Smooth muscle cell (in vitro differentiated cells): ENCODE measurements at regions not wholly inside any gene's neighbourhood (a gene's known extent, or its start where the extent isn't known, plus 50 kb on each side); places are given as distances from the start of the nearest gene placed in this dataset.

Experiments used
- DNase-seq: peaks from one replicate; lab custom pipeline; 2025; ENCODE audit not compliant: unreplicated experiment; lab: John Stamatoyannopoulos, UW
- H2AFZ ChIP-seq: fragments of 200-600 bp; sonication (generic); 2 replicates; pipeline ENCODE4 v1.6.0; 2016; ENCODE audit warnings: antibody characterized with exemption, low read depth, mild to moderate bottlenecking
- H3F3A ChIP-seq: fragments of 200-600 bp; sonication (generic); 2 replicates; pipeline ENCODE4 v1.6.0; 2017; ENCODE audit warnings: antibody characterized with exemption, low read depth
- H3K27ac ChIP-seq: fragments of 200-600 bp; sonication (generic); 2 replicates; pipeline ENCODE4 v1.5.1; 2016; ENCODE audit warnings: low read depth, mild to moderate bottlenecking
- H3K27me3 ChIP-seq: fragments of 200-600 bp; sonication (generic); 2 replicates; pipeline ENCODE4 v1.6.1; 2016; ENCODE audit warnings: low read depth, mild to moderate bottlenecking
- H3K36me3 ChIP-seq: fragments of 200-600 bp; sonication (generic); 2 replicates; pipeline ENCODE4 v1.5.1; 2016; ENCODE audit warnings: low read depth
- H3K4me1 ChIP-seq: fragments of 200-600 bp; sonication (generic); 2 replicates; pipeline ENCODE4 v1.5.1; 2016; ENCODE audit warnings: low read depth
- H3K4me2 ChIP-seq: fragments of 200-600 bp; sonication (generic); 2 replicates; pipeline ENCODE4 v1.6.0; 2016; ENCODE audit warnings: mild to moderate bottlenecking
- H3K4me3 ChIP-seq: fragments of 200-600 bp; sonication (generic); 2 replicates; pipeline ENCODE4 v1.5.1; 2016; ENCODE audit warnings: mild to moderate bottlenecking
- H3K79me2 ChIP-seq: fragments of 200-600 bp; sonication (generic); 2 replicates; pipeline ENCODE4 v1.6.0; 2016; ENCODE audit warnings: low read depth, mild to moderate bottlenecking
- H3K9ac ChIP-seq: fragments of 200-600 bp; sonication (generic); 2 replicates; pipeline ENCODE4 v1.6.0; 2016; ENCODE audit warnings: low read depth
- H3K9me3 ChIP-seq: fragments of 200-600 bp; sonication (generic); replicated peaks from 2 replicates; pipeline ENCODE4 v1.5.1; 2016; ENCODE audit warnings: low read depth
- H4K20me1 ChIP-seq: fragments of 200-600 bp; sonication (generic); 2 replicates; pipeline ENCODE4 v1.6.0; 2016; ENCODE audit warnings: low read depth
- CTCF ChIP-seq: fragments of 200-600 bp; sonication (generic); IDR thresholded peaks from 2 replicates; pipeline ENCODE4 v1.5.1; 2017; ENCODE audit warnings: borderline replicate concordance, mild to moderate bottlenecking, antibody characterized with exemption; ENCODE audit not compliant: insufficient read depth, poor library complexity, severe bottlenecking
- WGBS: methylation state at CpG from one replicate; pipeline ENCODE4 v1.1.7; 2016; ENCODE audit warnings: low lambda C conversion rate; 5-methylcytosine and 5-hydroxymethylcytosine counted together

- H2AFZ ChIP-seq, result no peak overlapping the region
- H4K20me1 ChIP-seq, result no peaks in the 10 kb centered on the region
- no peak overlapping the region for H3K9ac ChIP-seq
- no peaks in the 10 kb centered on the region for H3K79me2 ChIP-seq
- WGBS, result 93% methylated on average over 1 of the region's 1 CpG
- TF ChIP-seq CTCF, result no peak
- H3K4me3 ChIP-seq, result no peak overlapping the region
- H3K4me2 ChIP-seq, result no peak overlapping the region
- no peak for DNase-seq
- H3K4me1 ChIP-seq, result no peaks in the 10 kb centered on the region
- no peaks in the 10 kb centered on the region for H3F3A ChIP-seq
- no peaks in the 10 kb centered on the region for H3K36me3 ChIP-seq
- peaks cover 22% of the 10 kb centered on the region for H3K27me3 ChIP-seq
- no peaks in the 10 kb centered on the region for H3K9me3 ChIP-seq
- no peak overlapping the region for H3K27ac ChIP-seq
These were observed 175.8 kb upstream of the PDE5A start for GRCh38 chr4:119804404-119804803.

- WGBS, result 92% methylated on average over 2 of the region's 2 CpGs
- Histone ChIP-seq H2AFZ (no peak overlapping the region), H3K27ac (no peak overlapping the region), H3K4me1 (no peaks in the 10 kb centered on the region), H4K20me1 (no peaks in the 10 kb centered on the region), H3K9ac (no peak overlapping the region), H3K36me3 (no peaks in the 10 kb centered on the region), H3K4me2 (no peak overlapping the region), H3K79me2 (no peaks in the 10 kb centered on the region), H3K4me3 (no peak overlapping the region), H3K9me3 (no peaks in the 10 kb centered on the region), H3F3A (no peaks in the 10 kb centered on the region), H3K27me3 (peaks cover 20% of the 10 kb centered on the region)
- TF ChIP-seq CTCF, result no peak
- no peak for DNase-seq
These were observed 168.8 kb upstream of the PDE5A start for GRCh38 chr4:119797238-119797894.

GRCh38 chr4:119795986-119796578 is 167.5 kb upstream of the PDE5A start:
- Histone ChIP-seq H4K20me1 (no peaks in the 10 kb centered on the region), H3K4me2 (no peak overlapping the region), H3K36me3 (no peaks in the 10 kb centered on the region), H3K9ac (no peak overlapping the region), H2AFZ (no peak overlapping the region), H3K4me3 (no peak overlapping the region), H3K4me1 (no peaks in the 10 kb centered on the region), H3F3A (no peaks in the 10 kb centered on the region), H3K27me3 (peaks cover 20% of the 10 kb centered on the region), H3K27ac (no peak overlapping the region), H3K9me3 (no peaks in the 10 kb centered on the region), H3K79me2 (no peaks in the 10 kb centered on the region)
- no peak for DNase-seq
- WGBS, result 52% methylated on average over 3 of the region's 3 CpGs
- TF ChIP-seq CTCF, result no peak

GRCh38 chr4:119794681-119795080 is 166.1 kb upstream of the PDE5A start:
- 73% methylated on average over 4 of the region's 4 CpGs for WGBS
- H3K36me3 ChIP-seq, result no peaks in the 10 kb centered on the region
- no peaks in the 10 kb centered on the region for H3K79me2 ChIP-seq
- no peak overlapping the region for H2AFZ ChIP-seq
- H3K9ac ChIP-seq, result no peak overlapping the region
- H4K20me1 ChIP-seq, result no peaks in the 10 kb centered on the region
- no peaks in the 10 kb centered on the region for H3K9me3 ChIP-seq
- DNase-seq, result no peak
- H3K27me3 ChIP-seq, result peaks cover 13% of the 10 kb centered on the region
- TF ChIP-seq CTCF, result no peak
- no peak overlapping the region for H3K4me2 ChIP-seq
- no peaks in the 10 kb centered on the region for H3F3A ChIP-seq
- no peak overlapping the region for H3K4me3 ChIP-seq
- H3K27ac ChIP-seq, result no peak overlapping the region
- H3K4me1 ChIP-seq, result no peaks in the 10 kb centered on the region
